Glutamatergic neuron (in vitro differentiated cells): ENCODE measurements at regions not wholly inside any gene's neighbourhood (a gene's known extent, or its start where the extent isn't known, plus 50 kb on each side); places are given as distances from the start of the nearest gene placed in this dataset.

Experiments
- DNase-seq: peaks from one replicate; pipeline ENCODE4 v3.0.0; 2022
- H3K27ac Mint-ChIP-seq: one replicate; pipeline ENCODE4 v1.8.0; 2020; ENCODE audit warnings: mild to moderate bottlenecking, mixed read lengths, inconsistent platforms; ENCODE audit not compliant: unreplicated experiment
- H3K27me3 Mint-ChIP-seq: one replicate; pipeline ENCODE4 v1.8.0; 2020; ENCODE audit warnings: mild to moderate bottlenecking, moderate library complexity, mixed read lengths, inconsistent platforms; ENCODE audit not compliant: unreplicated experiment
- H3K36me3 Mint-ChIP-seq: one replicate; pipeline ENCODE4 v1.8.0; 2020; ENCODE audit warnings: mild to moderate bottlenecking, mixed read lengths, inconsistent platforms; ENCODE audit not compliant: unreplicated experiment
- H3K4me1 Mint-ChIP-seq: one replicate; pipeline ENCODE4 v1.8.0; 2020; ENCODE audit warnings: mild to moderate bottlenecking, low read depth, mixed read lengths, inconsistent platforms; ENCODE audit not compliant: unreplicated experiment
- H3K4me3 Mint-ChIP-seq: one replicate; pipeline ENCODE4 v1.8.0; 2020; ENCODE audit warnings: mild to moderate bottlenecking, mixed read lengths, inconsistent platforms; ENCODE audit not compliant: unreplicated experiment
- H3K9me3 Mint-ChIP-seq: one replicate; pipeline ENCODE4 v1.8.0; 2020; ENCODE audit warnings: mild to moderate bottlenecking, moderate library complexity, mixed read lengths, inconsistent platforms; ENCODE audit not compliant: unreplicated experiment
- CTCF ChIP-seq: fragments of 200-600 bp; sonication (generic); IDR thresholded peaks from one replicate; pipeline ENCODE4 v1.5.0; 2021; ENCODE audit not compliant: partially characterized antibody, unreplicated experiment

GRCh38 chr2:120481446-120482194 is 135.7 kb downstream of the INHBB start:
- peaks cover 6% of the 10 kb centered on the region for H3K9me3 Mint-ChIP-seq
- H3K4me1 Mint-ChIP-seq, result peaks cover 13% of the 10 kb centered on the region
- H3K27ac Mint-ChIP-seq, result no peak overlapping the region
- peaks cover 10% of the 10 kb centered on the region for H3K36me3 Mint-ChIP-seq
- H3K4me3 Mint-ChIP-seq, result no peak overlapping the region
- no peak for DNase-seq
- peaks cover 18% of the 10 kb centered on the region for H3K27me3 Mint-ChIP-seq
- no peak for TF ChIP-seq CTCF

GRCh38 chr2:120482334-120482733 is 136.4 kb downstream of the INHBB start:
- peaks cover 13% of the 10 kb centered on the region for H3K4me1 Mint-ChIP-seq
- peaks cover 6% of the 10 kb centered on the region for H3K9me3 Mint-ChIP-seq
- no peak for TF ChIP-seq CTCF
- no peak overlapping the region for H3K4me3 Mint-ChIP-seq
- peaks cover 16% of the 10 kb centered on the region for H3K27me3 Mint-ChIP-seq
- H3K36me3 Mint-ChIP-seq, result peaks cover 10% of the 10 kb centered on the region
- DNase-seq, result no peak
- H3K27ac Mint-ChIP-seq, result no peak overlapping the region

GRCh38 chr2:120483355-120483754 is 137.4 kb downstream of the INHBB start:
- Mint-ChIP-seq H3K4me3 (no peak overlapping the region), H3K27me3 (peaks cover 12% of the 10 kb centered on the region), H3K36me3 (peaks cover 10% of the 10 kb centered on the region), H3K4me1 (peaks cover 10% of the 10 kb centered on the region), H3K9me3 (peaks cover 4% of the 10 kb centered on the region), H3K27ac (no peak overlapping the region)
- DNase-seq, result no peak
- no peak for TF ChIP-seq CTCF

GRCh38 chr2:120485096-120485495 is 139.2 kb downstream of the INHBB start:
- Mint-ChIP-seq H3K27me3 (peaks cover 11% of the 10 kb centered on the region), H3K9me3 (peaks cover 6% of the 10 kb centered on the region), H3K4me3 (no peak overlapping the region), H3K4me1 (peaks cover 10% of the 10 kb centered on the region), H3K36me3 (peaks cover 9% of the 10 kb centered on the region), H3K27ac (no peak overlapping the region)
- DNase-seq, result peak; percentile 7
- no peak for TF ChIP-seq CTCF

GRCh38 chr2:120486441-120486840 is 140.5 kb downstream of the INHBB start:
- Mint-ChIP-seq H3K4me1 (peaks cover 2% of the 10 kb centered on the region), H3K27me3 (peaks cover 7% of the 10 kb centered on the region), H3K9me3 (peaks cover 2% of the 10 kb centered on the region), H3K4me3 (no peak overlapping the region), H3K27ac (no peak overlapping the region), H3K36me3 (no peaks in the 10 kb centered on the region)
- DNase-seq, result peak; percentile 2
- no peak for TF ChIP-seq CTCF
